IPS-NIHi7 (cell line): ENCODE measurements at regions not wholly inside any gene's neighbourhood (a gene's known extent, or its start where the extent isn't known, plus 50 kb on each side); places are given as distances from the start of the nearest gene placed in this dataset.
"Not testable (repeated sequence)": the region's sequence is repeated elsewhere in the genome, so short reads cannot be mapped to it uniquely, and the experiment has no call there.

Experiments
- DNase-seq: peaks from one replicate; pipeline ENCODE4 v3.0.0; 2012; ENCODE audit warnings: mixed read lengths; ENCODE audit errors: extremely low spot score

DNA sequence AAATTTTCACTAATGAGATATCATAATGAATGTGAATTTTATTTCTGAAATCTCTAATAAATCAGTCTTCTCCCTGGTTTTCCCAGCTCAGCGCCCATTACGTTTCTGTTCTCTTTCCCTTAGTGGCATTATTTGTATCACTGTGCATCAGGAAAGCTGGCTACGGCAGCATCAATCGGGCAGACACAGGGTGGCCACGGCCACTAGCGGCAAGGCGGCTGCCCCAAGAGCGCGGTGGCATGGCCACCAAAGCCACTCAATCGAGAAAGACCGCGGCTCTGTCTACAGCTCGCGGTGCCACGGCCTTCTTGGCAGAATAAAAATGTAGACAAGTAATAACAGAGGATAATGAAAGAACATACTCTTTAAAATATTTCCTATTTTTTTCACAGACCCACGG lies 168.0 kb downstream of the RPIA start:
- DNase-seq = no peak

- no peak for DNase-seq
Observed at GRCh38 chr2:88860421-88861075, 169.1 kb downstream of the RPIA start.

- no peak for DNase-seq
Observed at GRCh38 chr2:88865801-88866371, 174.4 kb downstream of the RPIA start.

- DNase-seq = no peak
Observed at GRCh38 chr2:88866756-88867155, 175.3 kb downstream of the RPIA start.

GRCh38 chr2:88868861-88869260 lies 177.4 kb downstream of the RPIA start:
- no peak for DNase-seq

- DNase-seq = no peak
Observed at GRCh38 chr2:88870267-88870839, 178.9 kb downstream of the RPIA start.

DNA sequence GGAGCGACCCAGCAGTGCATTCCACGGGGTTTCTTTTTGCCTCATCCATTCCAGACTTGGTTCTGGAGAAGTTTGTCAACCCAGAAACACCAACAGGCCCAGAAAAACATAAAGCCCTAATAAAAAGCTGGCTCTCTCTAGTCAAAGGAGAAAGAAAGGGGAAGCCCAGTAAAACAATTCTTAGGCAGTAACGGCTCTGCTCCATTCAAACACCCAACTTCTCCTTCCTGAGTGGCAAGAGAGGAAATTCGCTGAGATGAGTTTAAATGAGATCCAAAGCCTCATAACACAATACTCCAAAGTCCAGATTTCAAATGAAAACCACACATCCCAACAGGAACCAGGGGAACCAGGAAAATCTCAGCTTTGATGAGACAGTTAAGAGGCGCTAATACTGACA lies 179.9 kb downstream of the RPIA start:
- no peak for DNase-seq

- DNase-seq = no peak
Observed at GRCh38 chr2:88873620-88874019, 182.1 kb downstream of the RPIA start.

DNA sequence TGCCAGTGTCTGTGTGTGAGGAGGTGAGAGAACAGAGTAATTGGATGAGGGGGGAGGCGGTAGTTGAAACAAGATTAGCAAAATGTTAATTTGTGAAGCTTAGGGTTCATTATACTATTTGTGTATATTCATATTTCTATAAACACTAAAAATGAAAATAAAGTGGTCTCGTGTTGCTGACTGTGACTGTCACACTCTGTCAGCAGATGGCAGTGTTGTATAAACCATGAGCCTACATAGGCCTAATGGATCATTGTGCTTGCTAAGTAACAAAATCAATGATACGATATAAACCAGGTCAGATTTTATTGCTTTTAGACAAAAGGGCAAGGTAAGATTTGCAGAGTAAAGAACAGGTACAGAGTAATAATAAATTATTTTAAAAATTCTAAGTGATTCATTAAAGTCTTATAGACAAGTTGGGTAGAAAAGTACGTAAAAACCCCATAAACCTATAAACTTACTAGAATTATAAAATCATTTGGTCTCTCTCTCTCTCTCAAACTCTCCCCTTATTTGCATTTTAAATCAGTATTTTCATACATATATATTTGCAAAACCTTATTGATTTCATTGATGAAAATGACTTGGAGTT lies 182.7 kb downstream of the RPIA start:
- peak; percentile 39 for DNase-seq

GRCh38 chr2:88875736-88876135 lies 184.3 kb downstream of the RPIA start:
- no peak for DNase-seq

DNA sequence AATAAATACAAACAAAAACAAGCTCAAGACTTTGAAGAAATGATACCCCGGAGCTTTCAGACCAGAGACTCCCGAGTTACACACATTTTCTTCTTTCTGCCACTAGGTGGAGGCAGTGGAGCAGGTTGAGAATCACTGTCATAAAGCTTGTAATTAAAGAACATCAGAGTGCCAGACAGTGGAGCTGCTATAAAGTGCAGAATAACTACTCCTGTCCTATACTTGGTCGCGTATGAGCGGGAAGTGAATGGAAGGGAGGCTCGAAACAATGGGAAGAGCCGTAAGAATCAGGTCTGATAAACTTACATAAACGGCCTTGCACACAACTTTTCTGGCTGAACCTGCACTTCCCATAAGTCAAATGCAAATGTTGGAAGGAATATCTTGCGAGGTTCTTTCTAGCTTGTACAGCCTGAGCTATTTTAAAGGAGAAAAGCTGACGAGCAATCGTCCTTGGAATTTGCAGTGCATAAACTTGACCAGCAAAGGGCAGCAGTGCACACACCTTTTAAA lies 189.0 kb downstream of the RPIA start:
- peak; percentile 62 for DNase-seq

- DNase-seq = no peak
Observed at GRCh38 chr2:88885275-88885674, 193.8 kb downstream of the RPIA start.

DNA sequence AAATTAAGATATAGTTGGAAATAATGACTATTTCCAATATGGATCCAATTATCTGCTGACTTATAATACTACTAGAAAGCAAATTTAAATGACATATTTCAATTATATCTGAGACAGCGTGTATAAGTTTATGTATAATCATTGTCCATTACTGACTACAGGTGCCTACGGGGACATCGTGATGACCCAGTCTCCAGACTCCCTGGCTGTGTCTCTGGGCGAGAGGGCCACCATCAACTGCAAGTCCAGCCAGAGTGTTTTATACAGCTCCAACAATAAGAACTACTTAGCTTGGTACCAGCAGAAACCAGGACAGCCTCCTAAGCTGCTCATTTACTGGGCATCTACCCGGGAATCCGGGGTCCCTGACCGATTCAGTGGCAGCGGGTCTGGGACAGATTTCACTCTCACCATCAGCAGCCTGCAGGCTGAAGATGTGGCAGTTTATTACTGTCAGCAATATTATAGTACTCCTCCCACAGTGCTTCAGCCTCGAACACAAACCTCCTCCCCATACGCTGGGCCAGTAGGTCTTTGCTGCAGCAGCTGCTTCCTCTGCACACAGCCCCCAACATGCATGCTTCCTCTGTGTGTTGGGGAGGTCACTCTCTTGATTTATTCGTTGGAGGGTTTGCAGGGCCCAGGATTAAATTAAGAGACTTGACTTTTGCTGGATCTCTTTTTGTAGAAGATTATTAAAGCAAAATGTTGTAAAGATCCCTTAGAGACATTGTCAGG lies 194.4 kb downstream of the RPIA start:
- DNase-seq = no peak

- not testable (repeated sequence) for DNase-seq
Observed at GRCh38 chr2:88887466-88887865, 196.0 kb downstream of the RPIA start.

DNA sequence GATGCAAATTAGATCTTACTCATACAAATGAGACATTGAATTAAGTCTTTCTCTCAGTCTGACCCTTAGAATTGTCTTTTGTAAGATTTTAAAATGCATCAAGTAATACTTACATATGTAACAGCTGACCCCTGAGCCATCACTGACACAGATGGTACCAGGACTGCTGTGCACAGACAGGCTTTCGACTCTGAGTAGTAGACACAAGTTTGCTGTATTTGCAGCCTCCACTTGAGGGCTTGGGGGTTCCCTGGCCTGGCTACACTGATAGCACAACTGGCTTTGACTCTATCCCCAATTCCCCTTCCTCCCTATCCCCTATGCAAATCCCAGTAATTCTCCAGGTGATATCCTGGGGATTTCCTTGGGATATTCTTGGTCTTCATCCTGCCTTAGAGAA lies 200.7 kb downstream of the RPIA start:
- DNase-seq = no peak

DNA sequence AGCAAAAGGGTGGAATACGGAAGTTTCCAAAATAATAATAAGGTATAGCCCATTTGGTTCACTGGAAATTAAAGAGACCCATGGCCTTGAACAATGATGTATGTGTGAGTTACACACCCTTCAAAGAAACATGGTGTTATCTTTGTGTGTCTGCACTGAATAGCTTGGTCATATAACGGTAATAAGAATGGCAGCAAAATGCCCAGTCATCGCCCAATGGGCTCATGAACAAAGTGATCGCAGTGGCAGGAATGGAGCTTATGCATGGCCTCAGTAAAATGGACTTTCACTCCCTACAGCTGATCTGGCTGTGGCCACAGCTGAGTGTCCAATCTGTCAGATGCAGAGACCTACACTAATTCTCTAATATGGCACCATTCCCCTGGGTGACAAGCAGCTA lies 201.3 kb downstream of the RPIA start:
- DNase-seq = no peak

DNA sequence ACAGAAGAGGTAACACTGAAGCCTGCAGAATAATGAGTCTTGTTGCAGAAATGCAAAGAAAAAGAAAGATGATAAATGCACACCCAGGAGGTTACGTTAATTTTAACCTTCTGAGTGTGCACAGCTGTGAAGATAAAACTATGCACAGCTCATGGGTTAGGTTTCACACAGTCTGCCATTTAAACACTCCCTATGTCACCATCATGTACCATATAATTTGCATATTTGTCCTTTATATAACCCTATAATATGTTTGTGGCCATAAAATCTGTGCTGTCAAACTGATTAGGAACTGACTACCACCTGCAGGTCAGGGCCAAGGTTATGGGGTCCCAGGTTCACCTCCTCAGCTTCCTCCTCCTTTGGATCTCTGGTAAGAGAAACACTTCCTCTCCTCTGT lies 205.5 kb downstream of the RPIA start:
- no peak for DNase-seq

DNA sequence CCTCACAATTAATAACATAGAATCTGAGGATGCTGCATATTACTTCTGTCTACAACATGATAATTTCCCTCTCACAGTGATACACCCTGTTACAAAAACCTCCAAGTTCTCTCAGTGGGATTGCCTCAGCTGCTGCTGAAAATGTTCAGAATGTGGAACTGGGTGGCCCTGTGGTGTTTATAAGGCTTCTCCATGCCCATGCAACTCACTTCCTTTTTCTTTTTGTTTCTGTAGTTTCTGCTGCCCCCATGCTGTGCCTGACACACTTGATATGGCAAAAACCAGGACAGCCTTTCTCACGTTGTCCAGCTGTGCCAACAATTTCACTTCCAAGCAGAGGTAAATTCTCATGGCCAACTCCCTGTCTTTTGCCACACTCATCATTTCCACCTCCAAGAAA lies 206.2 kb downstream of the RPIA start:
- DNase-seq = no peak

DNA sequence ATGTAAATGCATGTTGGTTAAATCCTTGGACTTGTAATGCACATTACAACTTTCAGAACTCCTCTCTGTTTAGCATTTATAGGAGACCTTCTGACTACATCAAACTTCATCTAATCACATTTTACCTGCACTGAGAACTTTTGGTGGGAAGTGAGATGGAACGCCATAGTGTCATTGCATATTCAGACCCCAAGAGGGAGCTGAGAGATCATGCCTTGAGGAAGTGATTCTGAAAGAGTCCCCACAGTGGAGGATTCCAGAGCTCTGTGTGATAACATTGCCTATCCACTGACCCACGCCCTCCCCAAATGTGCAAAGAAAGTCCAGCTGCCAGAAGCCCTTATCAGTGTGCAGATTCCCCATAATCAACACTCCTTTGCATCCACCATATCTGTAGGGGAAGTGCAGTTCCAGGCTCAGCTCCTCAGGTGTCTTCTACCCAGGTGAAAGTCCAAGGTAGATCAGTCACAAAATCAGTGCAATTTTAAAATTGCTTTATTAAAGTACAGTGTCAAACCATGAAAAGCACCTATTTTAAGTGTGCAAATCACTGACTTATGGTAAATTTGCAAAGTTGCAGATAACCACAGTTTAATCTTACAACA lies 212.4 kb downstream of the RPIA start:
- DNase-seq = peak; percentile 53

DNA sequence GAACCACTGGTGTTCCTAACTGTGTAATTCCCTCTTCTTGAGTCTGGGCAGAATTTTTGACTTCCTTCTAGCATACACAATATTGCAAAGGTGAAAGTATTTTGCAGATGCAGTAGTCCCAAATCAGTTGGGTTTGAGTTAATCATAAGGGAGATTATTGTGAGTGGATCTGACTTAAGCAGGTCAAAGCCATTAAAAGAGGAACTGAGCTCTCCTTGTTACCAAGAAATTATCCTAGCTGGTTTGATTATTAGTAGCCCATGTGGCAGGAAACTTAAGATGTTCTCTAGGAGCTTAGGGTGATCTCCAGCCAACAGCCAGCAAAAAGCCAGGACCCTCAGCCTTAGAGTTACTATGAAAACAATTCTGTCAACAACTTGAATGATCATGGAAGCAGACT lies 221.8 kb downstream of the RPIA start:
- DNase-seq = no peak

GRCh38 chr2:88919087-88919738 lies 227.7 kb downstream of the RPIA start:
- no peak for DNase-seq
